Pancreas (tissue), 10 donors: ENCODE measurements at regions not wholly inside any gene's neighbourhood (a gene's known extent, or its start where the extent isn't known, plus 50 kb on each side); places are given as distances from the start of the nearest gene placed in this dataset.

Source experiments
- ATAC-seq, 4 donors: fragments of 200-7000 bp; cut with Tn5 transposase; one replicate each; pipeline versions ENCODE4 v1.8.0 to v1.9.1; 2020; ENCODE audit warnings: mild to moderate bottlenecking in 4 of 4, moderate library complexity in 4 of 4
- DNase-seq, 6 donors: peaks; one replicate each; pipeline ENCODE4 v3.0.0-alpha.2; 2020
- FAIRE-seq: peaks from 2 replicates; lab custom pipeline; 2012; peaks lifted over from hg19 to GRCh38; lab: Jason Lieb, UNC
- H3K27ac ChIP-seq, 4 donors: fragments of 200-600 bp; sonication (generic); 1 replicate in 3 of 4; 2 replicates in 1 of 4; pipeline versions ENCODE4 v1.5.0 to v1.8.0; 2020
- H3K27me3 ChIP-seq, 4 donors: fragments of 200-600 bp; one replicate each; pipeline ENCODE4 v1.8.0; 2021
- H3K36me3 ChIP-seq, 3 donors: fragments of 200-600 bp; sonication (generic) in 1 of 3; one replicate each; pipeline versions ENCODE4 v1.5.0 to v1.8.0; 2020 to 2021
- H3K4me1 ChIP-seq, 3 donors: fragments of 200-600 bp; one replicate each; pipeline ENCODE4 v1.8.0; 2021
- H3K4me3 ChIP-seq, 4 donors: fragments of 200-600 bp; sonication (generic) in 2 of 4; one replicate each; pipeline versions ENCODE4 v1.5.0 to v1.8.0; 2020 to 2021
- H3K9me3 ChIP-seq, 4 donors: fragments of 200-600 bp; one replicate each; pipeline ENCODE4 v1.8.0; 2021
- WGBS, 2 donors: extraction: QIAGEN DNeasy Blood & Tissue Kit; methylation state at CpG; one replicate each; pipeline ENCODE4 v1.1.7; 2013; 5-methylcytosine and 5-hydroxymethylcytosine counted together
- intact Hi-C, 3 donors: fragments of 100-400 bp; cut with DNase I; formaldehyde crosslinking; loops; one replicate each; pipeline versions ENCODE4 v1.11.1 to v1.14.2; 2022
- TF ChIP-seq, protein P1 (sequence below), 4 donors: fragments of 200-600 bp; sonication (generic) in 3 of 4; IDR thresholded peaks; one replicate each; pipeline versions ENCODE4 v1.5.0 to v1.8.0; 2021; ENCODE audit warnings: antibody characterized with exemption in 4 of 4
- donor health status: healthy with polysubstance abuse.
- donor health status: DM: no; HTN: no; CAD: no; lungs with moderate emphysema.
- donor health status: DM: no; HTN: no; CAD: no.
- donor health status: control.
- donor health status: control.
- donor health status: Bipolar disorder and iron deficiency.
- donor health status: DM: yes; HTN: yes; CAD: no.
- donor health status: DM: no; HTN: no; CAD: no.
- donor health status: DM: no; HTN: no; CAD: no.
- donor health status: DM: yes; HTN: yes; CAD: no.

DNA sequence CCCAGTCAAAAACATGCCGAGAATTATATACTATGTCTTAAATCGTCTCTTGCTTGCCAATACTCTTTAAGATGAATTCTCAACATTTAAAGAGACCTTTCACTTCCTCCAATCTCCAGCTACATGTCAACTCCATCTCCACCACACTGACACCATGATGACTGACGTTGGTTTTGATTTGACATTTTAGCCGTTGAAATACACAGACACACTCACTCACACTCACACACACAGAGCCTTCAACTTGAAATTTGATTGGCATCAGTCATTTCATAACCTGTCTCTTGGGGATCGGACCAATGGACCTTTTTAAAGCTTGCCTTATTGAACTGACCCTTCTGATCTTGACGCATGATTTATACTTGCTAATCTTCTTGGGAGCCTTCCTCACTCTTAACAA, 230.8 kb upstream of the PIK3C3 start:
- ATAC-seq, result no peak
- Histone ChIP-seq H3K36me3 (no peaks in the 10 kb centered on the region), H3K4me1 (no peaks in the 10 kb centered on the region), H3K4me3 (no peak overlapping the region), H3K27me3 (no peaks in the 10 kb centered on the region), H3K27ac (no peak overlapping the region), H3K9me3 (no peaks in the 10 kb centered on the region)
- intact Hi-C loops, result no loop called here
- WGBS, 2 donors, result 62 to 71% methylated on average over 6 of the region's 6 CpGs
- no peak for FAIRE-seq
- TF ChIP-seq, protein P1, sequence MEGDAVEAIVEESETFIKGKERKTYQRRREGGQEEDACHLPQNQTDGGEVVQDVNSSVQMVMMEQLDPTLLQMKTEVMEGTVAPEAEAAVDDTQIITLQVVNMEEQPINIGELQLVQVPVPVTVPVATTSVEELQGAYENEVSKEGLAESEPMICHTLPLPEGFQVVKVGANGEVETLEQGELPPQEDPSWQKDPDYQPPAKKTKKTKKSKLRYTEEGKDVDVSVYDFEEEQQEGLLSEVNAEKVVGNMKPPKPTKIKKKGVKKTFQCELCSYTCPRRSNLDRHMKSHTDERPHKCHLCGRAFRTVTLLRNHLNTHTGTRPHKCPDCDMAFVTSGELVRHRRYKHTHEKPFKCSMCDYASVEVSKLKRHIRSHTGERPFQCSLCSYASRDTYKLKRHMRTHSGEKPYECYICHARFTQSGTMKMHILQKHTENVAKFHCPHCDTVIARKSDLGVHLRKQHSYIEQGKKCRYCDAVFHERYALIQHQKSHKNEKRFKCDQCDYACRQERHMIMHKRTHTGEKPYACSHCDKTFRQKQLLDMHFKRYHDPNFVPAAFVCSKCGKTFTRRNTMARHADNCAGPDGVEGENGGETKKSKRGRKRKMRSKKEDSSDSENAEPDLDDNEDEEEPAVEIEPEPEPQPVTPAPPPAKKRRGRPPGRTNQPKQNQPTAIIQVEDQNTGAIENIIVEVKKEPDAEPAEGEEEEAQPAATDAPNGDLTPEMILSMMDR (IDR thresholded peaks at IDR 0.05), result no peak
- no peak for DNase-seq

DNA sequence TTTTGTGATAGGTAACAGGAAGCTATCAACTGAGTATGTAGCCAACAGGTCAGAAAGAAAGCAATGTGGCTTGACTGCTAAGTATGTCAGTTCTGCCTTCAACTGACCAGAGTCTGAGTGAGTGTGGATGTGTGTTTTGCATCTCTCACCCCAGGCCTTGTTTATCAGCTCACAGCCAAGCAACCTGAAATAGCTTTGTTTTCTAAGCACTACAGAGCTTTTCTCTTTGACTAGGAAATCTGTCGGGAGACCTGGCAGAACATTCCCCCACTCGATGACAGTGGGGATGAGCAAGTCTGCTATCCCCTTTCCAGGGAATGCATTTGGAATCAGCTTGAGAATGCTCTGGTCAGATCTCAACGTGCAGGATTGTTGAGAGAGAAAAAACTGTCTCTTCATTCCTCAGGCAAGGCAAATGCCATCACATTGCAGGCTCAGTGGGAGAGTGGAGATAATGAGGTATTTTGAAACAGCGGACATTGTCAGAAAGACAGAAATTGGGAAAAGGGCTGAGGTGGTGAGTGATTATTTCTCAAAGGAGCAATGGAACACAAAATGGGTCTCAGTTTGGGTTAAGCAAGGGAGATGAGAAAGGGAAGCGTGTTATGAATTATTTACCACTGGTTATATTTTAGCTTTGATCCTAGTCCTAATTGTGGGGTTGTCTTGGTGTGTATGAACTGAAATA, 233.8 kb upstream of the PIK3C3 start:
- H3K9me3 ChIP-seq, result no peaks in the 10 kb centered on the region
- ATAC-seq, result no peak
- no peak overlapping the region for H3K4me3 ChIP-seq
- no peaks in the 10 kb centered on the region for H3K27me3 ChIP-seq
- intact Hi-C loops, result no loop called here
- DNase-seq, result no peak
- TF ChIP-seq, protein P1 (IDR thresholded peaks at IDR 0.05), result no peak
- no peaks in the 10 kb centered on the region for H3K4me1 ChIP-seq
- no peaks in the 10 kb centered on the region for H3K36me3 ChIP-seq
- 31 to 34% methylated on average over 5 of the region's 5 CpGs for WGBS, 2 donors
- H3K27ac ChIP-seq, result no peak overlapping the region
- FAIRE-seq, result no peak

DNA sequence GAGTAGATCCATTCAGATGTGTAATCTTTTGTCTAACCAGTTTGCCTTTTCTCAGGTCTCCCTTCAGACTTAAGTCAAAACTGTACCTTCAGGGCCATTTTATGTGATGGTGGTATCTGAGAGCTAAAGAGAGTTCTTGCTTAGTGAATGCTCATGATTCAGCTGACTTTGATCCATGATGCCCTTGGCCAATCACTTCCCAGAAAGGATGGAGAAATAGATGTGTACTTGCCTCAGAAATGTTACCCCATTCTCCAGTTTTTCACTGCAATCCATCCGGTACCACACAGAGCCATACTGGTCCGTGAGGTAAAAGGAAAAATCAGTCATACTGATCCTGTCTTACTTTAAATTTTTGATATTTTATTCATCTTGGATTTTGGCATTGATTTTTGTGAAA, 234.8 kb upstream of the PIK3C3 start:
- no peak for ATAC-seq
- H3K9me3 ChIP-seq, result no peaks in the 10 kb centered on the region
- no peak overlapping the region for H3K4me3 ChIP-seq
- WGBS, 2 donors, result 66 to 87% methylated on average over 2 of the region's 2 CpGs
- intact Hi-C loops, result no loop called here
- no peak overlapping the region for H3K27ac ChIP-seq
- TF ChIP-seq, protein P1 (IDR thresholded peaks at IDR 0.05), result no peak
- DNase-seq, result no peak
- no peaks in the 10 kb centered on the region for H3K4me1 ChIP-seq
- no peaks in the 10 kb centered on the region for H3K36me3 ChIP-seq
- no peaks in the 10 kb centered on the region for H3K27me3 ChIP-seq
- FAIRE-seq, result no peak

DNA sequence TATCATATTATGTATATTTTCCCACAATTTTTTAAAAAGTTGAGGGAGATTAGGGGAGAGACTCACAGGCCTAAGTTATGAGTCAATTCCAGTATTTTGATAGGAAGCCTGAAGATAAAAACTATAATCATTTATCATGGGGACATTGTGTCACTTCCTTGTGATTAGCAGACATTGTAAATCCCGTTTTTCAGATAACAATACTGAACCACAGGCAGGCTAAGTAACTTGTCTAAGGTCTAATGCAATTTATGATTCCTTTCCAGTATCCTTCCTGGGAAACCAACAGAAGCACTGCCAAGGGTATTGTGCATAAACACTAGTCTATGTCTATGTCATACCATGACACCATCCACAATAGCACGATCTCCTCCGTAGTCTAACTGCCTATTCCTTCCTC, 235.2 kb upstream of the PIK3C3 start:
- DNase-seq (no peak), ATAC-seq (no peak), FAIRE-seq (no peak)
- TF ChIP-seq, protein P1 (IDR thresholded peaks at IDR 0.05), result no peak
- H3K4me1 ChIP-seq, result no peaks in the 10 kb centered on the region
- H3K27ac ChIP-seq, result no peak overlapping the region
- no peaks in the 10 kb centered on the region for H3K9me3 ChIP-seq
- intact Hi-C loops, result no loop called here
- no peaks in the 10 kb centered on the region for H3K36me3 ChIP-seq
- 47 to 58% methylated on average over 3 of the region's 3 CpGs for WGBS, 2 donors
- no peak overlapping the region for H3K4me3 ChIP-seq
- H3K27me3 ChIP-seq, result no peaks in the 10 kb centered on the region

DNA sequence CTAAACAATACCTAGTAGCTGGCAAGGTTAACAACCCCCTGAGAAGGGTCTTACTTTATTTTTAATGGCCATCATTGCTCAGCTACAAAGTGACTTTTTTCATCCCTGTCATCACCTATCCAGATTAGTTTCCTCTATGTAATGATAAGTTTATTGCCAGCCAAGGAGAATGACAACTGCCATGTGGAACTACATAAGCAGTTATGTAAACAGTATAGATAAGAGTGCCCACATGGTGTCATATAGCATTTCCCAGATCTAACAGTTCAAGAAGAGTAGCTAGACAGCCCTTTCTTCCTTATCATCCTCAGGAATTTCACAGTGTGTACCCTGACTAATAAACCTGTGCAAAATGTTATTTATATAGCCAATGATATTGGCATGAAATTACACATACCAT, 240.2 kb upstream of the PIK3C3 start:
- intact Hi-C loops, result no loop called here
- ATAC-seq (no peak), FAIRE-seq (no peak)

More for the DNA sequence above, 240.2 kb upstream of the PIK3C3 start:
- DNase-seq, result no peak
- Histone ChIP-seq H3K9me3 (no peaks in the 10 kb centered on the region), H3K36me3 (no peaks in the 10 kb centered on the region), H3K27ac (no peak overlapping the region), H3K27me3 (no peaks in the 10 kb centered on the region), H3K4me3 (no peak overlapping the region), H3K4me1 (no peaks in the 10 kb centered on the region)
- TF ChIP-seq, protein P1 (IDR thresholded peaks at IDR 0.05), result no peak
